ENCODE measurements at regions not wholly inside any gene's neighbourhood (a gene's known extent, or its start where the extent isn't known, plus 50 kb on each side); places are given as distances from the start of the nearest gene placed in this dataset.
"Not testable (repeated sequence)": the region's sequence is repeated elsewhere in the genome, so short reads cannot be mapped to it uniquely, and the experiment has no call there.

DNA sequence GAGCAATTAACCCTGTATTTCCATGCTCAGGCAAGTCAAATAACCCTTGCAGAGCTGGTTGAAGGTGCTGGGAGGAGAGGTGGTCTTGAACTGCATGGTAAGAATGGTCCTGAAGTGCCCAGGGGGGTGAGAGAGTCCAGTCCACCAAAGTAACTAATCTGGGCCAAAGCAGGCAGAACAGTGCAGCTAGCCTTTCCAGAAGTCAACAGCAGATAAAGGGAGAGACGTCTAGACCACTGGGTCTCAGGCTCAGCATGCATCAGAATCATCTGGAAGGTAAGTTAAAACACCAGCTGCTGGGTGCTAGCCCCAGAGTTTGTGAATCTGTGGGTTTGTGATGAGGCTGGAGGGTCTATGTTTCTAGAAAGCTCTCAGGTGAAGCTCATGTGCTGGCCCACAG lies 232.3 kb upstream of the ECI2 start:
- DNase-seq, result no peak

DNA sequence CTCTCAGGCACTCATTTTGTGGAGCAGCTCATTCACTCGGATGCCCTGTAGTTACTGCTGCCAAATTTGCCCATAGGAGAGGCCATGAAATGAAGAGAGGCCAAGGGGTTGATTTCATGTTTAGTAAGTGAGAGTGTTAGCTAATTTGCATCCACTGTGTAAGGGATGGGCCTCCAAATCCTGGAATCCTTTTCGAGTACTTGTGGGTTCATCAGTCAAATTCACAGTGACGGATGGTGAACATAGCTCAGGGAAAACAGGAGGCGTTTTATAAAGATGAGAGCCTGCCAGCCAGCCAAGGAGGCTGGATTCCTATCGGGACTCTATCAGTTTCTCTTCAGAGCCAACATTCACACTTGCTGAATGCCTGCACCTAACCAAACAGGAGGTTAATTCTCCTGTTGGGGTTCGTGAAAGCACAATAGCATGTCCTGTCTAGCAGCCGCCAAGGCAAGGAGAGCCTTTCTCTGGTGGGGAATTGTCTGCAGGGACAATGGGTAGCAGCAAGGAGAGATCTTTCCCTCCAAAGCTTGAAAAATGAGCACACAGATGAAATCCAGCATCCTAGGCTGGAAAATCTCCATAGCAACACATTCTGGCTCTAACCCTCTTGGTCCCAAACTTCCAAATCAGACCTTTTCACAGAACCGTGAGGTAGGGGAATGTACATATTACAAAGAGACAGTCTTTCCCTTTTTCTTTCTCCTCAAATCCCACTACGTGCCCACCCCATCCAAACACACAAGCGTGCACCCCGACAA lies 231.4 kb upstream of the ECI2 start:
- DNase-seq, result no peak

DNA sequence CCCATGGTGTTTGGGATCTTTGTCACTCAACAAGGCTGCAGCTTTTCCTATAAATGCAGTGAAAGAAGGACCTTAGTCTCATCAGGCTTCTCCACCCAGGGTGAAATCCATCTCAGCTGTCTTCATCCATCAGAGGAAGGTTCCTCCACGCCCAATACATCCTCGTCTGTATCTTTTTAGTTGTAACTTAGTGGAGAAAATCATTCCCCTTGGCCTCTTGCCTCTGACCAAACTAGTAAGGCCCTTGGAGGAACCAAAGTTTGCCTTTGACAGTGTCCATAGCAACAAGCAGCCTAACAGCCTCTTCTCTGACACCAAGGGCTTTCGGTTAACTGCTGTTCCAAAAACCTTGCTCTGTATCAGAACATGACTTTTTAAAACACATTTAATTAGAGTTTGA lies 230.3 kb upstream of the ECI2 start:
- DNase-seq, result no peak

DNA sequence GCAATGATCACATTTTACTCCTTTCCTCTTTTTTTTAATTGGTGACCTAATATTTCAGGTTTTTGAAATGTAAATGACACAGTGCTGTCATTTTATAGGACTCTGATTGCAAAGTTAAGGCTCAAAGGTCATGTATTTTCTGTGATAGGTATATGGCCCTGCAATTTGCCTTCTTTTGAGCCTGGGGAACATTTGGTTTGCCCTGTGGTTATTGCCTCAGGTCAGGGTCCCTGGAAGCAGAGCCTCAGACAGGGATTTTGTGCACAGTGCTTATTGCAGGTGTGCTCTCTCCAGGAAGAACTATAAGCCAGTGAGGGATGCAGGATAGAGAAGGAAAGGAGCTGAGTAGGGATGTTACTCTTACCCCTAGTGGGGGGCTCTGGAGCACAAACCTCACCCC lies 229.3 kb upstream of the ECI2 start:
- no peak for DNase-seq

DNA sequence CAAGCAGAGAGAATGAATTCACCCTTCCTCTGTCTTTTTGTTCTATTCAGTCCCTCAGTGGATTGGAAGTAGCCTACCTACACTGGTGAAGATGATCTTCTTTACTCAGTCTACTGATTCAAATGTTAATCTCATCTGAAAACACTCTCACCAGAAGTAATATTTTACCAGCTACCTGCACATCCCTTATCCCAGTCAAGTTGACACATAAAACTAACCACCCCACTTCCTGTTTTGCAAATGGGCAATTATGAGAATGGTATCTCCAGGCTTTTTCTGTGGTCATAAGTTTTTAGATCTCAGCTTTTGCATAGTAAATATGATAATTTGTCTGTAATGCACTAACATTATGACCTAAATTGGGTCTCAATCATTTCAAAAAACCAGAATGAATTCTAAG lies 228.8 kb upstream of the ECI2 start:
- no peak for DNase-seq

DNA sequence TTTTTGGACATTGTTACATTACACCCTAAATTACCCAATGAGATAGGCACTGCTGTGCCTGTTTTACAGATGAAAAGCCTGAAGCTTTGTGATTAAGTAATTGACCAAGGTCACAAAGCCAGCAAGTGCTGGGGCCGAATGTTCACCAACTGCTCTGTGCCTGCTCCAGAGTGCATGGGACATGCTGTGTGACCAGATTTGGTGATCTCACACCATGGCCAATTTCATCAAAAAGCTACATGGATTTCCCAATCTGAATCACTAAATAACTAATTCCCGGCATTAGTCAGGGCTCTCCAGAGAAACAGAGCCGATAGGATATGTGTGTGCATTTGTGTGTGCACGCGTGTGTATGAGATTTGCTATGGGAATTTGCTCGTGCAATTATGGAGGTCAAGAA lies 228.3 kb upstream of the ECI2 start:
- no peak for DNase-seq

DNA sequence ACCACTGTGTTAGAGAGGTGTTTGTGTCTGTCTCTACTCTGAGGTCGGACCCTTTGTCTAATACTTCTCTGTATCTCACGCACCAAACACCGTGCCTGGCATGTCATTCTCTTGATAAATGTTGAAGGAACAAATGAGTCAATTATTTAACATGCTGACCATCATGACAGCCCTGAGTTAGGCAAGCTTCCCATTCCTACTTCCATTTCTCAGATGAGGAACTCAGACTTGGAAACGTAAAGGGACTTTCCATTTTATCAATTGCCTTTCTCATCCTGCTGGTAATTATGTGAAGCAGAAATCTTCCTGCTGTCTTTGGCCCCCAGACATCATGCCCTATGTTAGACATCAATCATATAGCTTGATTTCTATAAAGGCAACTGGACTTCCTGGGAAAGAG lies 227.0 kb upstream of the ECI2 start:
- DNase-seq, result no peak

DNA sequence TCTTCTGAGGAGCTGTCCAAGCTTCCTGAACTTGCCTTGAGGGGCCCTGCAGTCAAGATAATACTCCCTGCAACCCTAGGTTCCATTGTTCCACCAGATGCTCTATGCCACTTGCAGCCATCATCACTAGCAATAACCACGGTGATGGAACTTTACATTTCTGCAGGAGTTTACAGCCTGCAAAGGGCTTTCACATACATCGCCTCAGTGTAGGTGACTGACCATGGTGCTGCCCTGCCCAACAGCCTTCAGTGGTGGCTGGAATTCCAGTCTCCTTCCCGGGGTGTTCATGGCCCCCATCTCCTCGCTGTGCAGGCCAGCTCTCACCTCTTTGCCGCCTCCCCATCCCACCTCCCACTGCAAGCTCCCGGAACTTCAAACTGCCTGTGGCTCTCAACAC lies 225.5 kb upstream of the ECI2 start:
- no peak for DNase-seq

DNA sequence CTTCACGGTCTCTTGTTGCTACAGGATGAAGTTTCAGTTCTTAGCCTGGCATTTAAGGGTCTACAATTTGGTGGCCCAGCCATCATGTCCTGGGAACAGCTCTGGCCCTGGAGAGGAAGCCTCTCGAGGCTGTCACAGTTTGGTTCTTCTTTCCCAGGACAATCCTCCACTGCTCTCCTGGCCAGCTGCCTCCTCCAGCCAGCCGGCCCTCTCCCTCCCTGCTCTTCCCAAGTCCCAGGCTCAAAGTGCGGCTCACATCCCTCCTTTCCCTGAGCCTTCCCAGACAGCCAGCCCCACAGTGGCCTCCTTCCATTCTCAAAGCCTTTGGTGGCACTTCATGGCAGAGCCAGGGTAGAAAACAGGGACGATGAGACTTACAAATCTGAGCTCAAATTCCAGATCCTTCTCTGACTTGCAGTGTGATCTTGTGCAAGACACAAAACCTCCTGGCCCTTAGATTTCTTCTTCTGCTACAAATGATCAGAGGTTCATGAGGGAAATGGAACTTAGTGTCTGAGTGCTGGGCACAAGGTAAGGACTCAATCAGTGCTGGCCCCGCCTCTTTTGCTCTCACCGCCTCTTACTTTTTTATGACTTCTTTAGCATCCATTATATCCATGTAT lies 223.8 kb upstream of the ECI2 start:
- no peak for DNase-seq

DNA sequence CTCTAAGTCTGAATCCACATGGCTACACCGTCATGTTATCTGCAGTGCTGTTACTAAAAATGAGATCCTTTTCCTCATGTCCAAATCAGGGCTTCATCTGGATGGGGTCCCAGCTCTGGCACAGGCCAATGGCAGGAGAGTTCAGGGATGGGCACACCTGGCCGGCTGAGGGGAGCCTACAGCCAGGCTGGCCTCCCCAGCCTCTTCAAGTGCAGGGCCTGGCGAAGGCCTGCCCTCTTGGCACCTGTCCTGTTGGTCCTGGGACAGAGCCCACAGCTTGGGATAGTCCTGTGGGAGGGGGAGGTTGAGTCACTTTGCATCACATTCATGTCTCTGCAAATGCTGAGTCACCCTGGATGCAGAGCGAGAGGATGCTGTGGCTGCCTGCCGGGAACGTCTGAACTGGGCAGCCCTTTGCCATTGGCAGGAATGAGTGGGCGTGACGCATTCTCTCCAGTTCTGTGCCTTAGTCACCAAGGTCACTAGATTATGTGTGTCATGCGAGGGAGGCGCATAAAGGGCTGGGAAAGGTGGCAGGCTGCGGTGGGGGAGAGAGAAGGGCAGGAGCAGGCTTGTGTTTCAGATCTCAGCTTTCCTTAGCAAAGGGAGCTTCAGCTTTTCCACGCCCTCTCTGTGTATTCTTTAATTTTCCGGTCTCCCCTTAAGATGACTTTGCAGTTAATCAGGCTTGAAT lies 223.2 kb upstream of the ECI2 start:
- DNase-seq, result no peak

DNA sequence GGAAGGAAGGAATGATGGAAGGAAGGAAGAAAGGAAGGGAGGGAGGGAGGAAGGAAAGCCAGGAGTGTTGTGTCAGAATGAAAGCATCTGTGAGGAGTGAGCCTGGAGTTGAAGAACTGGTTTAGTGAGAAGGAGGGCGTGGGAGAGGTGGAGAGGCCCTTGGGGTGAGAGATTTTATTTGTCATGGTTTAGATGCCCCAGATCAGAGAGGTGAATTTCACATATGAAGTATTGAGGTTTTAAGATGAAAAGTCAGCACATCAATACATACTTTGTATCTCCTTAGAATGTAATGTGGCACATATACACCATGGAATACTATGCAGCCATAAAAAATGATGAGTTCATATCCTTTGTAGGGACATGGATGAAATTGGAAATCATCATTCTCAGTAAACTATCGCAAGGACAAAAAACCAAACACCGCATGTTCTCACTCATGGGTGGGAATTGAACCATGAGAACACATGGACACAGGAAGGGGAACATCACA lies 222.3 kb upstream of the ECI2 start:
- DNase-seq, result not testable (repeated sequence)

DNA sequence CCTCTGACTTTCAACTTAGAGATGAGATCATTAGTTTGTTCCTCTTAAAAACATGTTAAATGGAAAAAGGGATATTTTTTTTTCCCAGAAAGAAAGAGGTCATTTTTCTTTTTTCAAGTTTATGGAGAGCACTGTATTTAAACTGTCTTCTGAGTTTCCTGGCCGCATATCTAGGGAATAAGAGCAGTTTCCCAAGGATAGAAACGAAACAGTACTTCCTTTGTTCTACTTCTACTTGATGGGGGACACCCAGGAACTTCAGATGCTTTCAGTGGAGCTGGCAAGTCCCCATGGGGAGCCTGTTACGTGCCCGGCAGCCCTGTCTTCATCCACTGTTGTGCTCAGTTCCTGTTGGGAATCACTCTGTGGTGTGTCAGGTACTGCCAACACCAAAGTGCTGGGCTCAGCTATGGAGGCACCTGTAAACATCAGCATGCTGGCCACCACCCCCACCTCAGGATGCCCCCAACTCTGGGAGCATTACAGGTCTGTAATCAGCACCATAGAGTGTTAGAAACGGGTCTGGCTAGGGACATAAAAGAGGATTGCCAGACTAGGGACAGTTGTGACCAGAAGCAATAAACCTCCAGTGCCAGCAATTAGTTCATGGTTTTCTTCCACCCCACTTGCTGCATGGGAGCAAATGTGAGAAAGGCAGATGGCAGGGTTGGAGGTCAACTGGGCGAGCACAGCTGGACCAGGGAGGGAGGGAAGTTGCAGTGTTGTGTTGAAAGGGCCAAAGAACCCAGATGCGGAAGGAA lies 221.7 kb upstream of the ECI2 start:
- no peak for DNase-seq

DNA sequence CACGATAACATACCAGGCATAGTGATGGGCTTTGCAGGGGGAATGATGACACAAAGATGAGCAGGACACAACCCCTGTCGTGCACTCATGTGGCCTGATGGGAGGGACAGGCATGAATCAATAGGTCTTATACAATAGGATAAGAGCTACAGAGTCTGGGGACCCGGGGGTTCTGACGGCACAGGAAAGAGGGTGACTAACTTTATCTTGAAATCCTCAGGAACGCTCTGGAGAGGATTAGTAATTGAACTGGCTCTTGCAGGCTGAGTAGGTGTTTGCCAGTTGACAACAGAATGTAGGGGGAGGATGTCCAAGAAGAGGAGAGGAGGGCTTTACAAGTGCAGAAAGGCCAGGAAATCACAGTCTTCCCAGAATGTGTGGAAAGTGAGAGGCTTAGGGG lies 219.9 kb upstream of the ECI2 start:
- no peak for DNase-seq

DNA sequence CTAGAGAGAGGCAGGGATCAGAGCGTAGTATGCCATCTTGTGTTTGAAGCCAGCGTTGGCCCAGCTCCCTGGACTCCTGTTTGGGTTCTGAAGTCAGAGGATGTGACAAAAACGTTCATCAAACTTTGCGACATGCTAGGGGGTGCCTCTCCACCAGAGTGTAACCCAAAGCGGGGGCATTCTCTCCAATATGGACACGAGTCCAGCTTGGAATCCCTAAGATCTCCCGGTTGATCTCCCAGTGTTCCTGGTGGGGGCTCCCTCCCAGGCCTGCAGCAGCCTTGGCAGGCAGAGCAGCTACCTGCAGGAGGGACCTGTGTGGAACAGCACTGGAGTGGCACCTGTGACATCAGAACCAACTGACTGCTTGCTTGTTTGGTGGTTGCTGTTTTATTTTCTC lies 218.8 kb upstream of the ECI2 start:
- DNase-seq, result no peak

DNA sequence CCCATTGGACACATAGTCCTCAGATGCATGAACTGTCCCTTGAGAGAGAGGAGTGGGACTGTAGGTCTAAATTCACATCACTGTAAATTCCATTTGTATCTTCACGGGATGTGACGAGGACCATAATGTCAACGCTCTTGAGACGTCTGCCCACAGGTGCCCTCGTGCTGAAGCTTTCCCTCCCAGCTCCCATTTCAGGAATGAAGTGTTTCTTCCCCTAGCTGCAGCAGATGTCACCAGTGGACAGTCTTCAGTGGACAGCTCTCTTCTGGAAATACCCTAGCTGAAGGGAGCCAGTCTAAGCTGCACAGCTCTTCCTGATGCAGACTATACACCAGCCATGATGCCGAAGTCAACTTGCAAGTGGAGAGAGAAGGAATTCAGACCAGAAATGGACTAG lies 217.4 kb upstream of the ECI2 start:
- no peak for DNase-seq

DNA sequence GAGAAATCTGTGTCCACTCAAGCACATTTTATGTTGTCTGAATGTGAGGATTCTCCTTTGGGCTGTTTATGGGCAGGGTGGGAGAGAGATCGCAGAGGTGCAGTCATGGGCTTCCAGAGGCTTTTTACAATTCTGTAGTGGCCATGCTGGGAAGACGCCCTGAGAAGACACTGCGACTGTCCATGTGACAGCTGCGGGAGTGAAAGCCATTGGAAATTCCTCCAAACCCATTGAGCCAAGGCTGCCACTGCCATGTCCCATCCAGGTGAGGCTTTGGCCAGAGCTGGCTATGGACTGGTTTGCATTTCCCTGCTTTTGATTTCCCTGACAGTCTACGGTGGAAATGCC lies 216.9 kb upstream of the ECI2 start:
- DNase-seq, result no peak

DNA sequence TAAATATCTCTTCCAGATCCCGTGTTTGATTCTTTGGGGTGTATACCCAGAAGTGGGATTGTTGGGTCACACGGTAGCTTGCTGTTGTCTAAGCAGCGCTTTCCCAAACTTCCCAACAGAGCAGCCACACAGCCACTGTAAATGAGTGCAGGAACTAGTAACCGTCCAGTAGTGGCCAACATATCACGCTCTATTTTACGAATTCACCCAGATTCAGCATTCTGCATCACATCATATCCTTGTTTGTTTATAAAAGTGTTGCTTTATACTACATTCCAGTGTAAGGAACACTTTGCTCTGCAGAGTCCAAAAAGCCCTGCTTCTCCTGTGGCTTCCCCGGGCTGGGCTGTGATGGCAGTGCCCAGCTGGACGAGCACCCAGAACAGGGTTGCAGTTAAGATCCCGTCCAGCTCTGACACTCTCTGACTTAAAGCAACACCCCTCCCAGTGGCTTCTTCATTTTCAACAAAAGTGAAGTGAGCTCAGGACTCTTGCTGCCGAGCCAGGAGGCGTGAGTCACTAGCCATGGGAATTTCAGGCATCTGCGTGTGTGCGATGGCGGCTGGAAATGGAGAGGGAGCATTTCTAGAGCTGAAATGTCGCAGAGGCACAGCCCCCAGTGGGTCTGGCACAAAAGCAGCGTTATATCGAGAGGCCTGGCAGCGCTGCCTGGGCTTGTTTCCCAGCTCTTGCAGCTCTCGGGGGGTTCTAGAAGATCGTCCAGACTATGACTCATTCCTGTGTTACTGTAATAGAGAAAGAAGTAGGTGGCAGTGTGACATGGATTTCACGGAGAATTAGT lies 216.3 kb upstream of the ECI2 start:
- no peak for DNase-seq

DNA sequence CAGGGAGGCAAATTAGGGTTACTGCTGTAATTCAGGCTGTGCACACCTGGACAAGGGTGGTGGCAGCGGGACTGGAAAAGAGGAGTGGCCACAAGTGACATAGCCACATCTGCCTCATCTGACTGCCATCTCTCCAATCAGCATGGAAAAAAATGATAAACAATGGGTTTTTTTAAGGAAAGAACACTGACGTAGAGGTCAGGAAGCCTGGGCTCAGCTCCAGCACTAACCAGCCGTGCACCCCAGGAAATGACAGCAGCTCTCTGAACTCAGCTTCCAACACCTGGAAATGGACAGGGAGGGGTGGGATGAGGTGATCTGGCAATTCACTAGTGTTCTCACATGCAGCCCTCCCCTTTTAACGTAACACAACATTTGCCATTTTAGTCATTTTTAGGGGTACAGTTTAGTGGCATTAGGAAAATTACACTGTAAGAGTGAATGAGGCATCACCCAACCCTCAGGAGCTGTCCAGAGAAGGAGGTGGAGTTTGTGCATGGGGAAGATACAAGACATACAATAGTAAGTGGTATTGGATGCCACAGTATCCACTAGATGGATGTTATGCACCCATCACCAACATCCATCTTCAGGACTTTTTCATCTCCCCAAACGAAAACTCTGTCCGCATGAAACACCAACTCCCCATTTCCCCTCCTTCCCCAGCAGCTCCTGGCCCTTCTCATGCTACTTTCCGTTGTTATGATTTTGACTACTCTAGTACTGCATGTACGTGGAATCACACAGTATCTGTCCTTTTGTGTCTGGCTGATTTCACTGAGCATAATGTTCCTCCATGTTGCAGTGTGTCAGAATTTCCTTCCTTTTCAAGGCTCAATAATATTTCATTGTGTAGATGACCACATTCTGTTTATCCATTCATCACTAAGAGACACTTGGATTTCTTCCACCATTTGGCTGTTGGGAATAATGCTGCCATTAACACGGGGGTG lies 215.5 kb upstream of the ECI2 start:
- no peak for DNase-seq

DNA sequence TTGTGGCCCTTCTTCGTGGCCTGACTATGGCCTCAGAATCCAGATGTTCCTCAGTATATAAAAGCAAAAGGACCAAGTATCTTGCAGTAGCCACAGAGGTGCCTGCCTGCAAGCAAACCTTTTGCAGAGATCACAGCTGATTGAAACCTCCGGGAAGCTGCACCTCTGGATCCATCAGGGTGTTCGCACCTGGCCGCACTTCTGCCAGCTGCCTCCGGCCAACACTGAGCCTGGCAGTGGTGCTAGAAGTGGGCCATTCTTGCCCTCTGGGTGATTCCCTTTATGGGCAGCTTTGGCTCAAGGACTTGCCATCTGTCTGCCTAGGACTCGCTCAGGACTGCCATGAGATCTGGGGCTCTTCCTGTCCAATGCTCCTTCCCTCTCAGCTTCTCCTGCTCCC lies 214.6 kb upstream of the ECI2 start:
- DNase-seq, result no peak

DNA sequence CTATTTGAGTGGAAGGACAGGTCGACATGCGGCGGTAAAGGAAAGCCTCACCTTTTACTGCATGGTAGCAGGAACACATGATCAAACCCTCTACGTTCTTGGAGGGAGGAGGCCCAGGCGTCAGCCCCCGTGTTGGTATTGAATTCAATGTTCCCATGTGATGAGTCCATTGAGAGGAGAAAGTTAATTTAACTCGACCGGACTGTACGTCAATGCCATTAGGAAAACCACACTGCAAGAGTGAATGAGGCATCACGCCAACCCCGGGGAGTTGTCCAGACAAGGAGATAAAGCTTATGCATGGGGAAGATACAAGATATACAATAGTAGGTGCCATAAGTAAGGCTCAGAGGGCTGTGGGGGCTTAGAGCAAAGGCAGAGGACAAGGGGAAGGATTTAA lies 213.9 kb upstream of the ECI2 start:
- DNase-seq, result no peak

DNA sequence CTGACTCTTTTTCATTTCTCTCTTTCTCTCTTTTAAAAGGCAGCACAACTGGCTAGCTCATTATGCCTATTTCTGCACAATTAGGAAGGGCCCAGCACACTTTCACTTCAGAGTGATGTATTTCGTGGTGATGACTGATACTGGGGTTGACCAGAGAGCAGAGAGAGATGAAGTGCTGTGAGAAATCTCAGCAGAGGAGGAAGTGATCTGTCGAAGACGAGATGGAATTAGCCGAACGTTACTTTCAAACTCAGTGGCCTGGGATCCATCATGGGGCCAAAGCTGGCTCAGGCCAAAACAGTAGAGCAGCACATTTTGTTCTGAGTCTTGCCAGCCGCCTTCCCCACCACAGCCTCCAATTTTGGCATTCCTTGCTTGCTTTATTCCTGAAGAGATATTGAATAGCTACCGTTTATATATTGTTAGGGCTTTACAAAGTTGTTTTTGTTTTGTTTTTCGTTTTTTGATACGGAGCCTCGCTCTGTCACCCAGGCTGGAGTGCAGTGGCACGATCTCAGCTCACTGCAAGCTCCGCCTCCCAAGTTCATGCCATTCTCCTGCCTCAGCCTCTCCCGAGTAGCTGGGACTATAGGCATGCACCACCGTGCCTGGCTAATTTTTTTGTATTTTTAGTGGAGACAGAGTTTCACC lies 213.2 kb upstream of the ECI2 start:
- DNase-seq, result no peak

Data from CD4-positive, alpha-beta T cell treated with Interleukin-12 subunit alpha and Interleukin-12 subunit beta, for 1 hour (primary cell).